Tibial artery (tissue), 4 donors: ENCODE measurements at regions not wholly inside any gene's neighbourhood (a gene's known extent, or its start where the extent isn't known, plus 50 kb on each side); places are given as distances from the start of the nearest gene placed in this dataset.

ENCODE experiments used
- DNase-seq, 2 donors: peaks; one replicate each; pipeline ENCODE4 v3.0.0-alpha.2; 2019
- H3K27ac ChIP-seq, 2 donors: fragments of 200-600 bp; sonication (generic) in 1 of 2; 1 replicate in 1 of 2; 2 replicates in 1 of 2; pipeline ENCODE4 v1.5.1; 2018 to 2019; ENCODE audit warnings: mild to moderate bottlenecking in 1 of 2
- H3K27me3 ChIP-seq, 2 donors: fragments of 200-600 bp; sonication (generic) in 1 of 2; one replicate each; pipeline versions ENCODE4 v1.5.1 to v1.6.0; 2016 to 2019
- H3K36me3 ChIP-seq, 3 donors: fragments of 200-600 bp; sonication (generic) in 2 of 3; one replicate each; pipeline ENCODE4 v1.5.1; 2016 to 2019; ENCODE audit warnings: mild to moderate bottlenecking in 2 of 3
- H3K4me1 ChIP-seq, 4 donors: fragments of 200-600 bp; sonication (generic) in 2 of 4; 1 replicate in 3 of 4; 2 replicates in 1 of 4; pipeline ENCODE4 v1.5.1; 2016 to 2019
- H3K4me3 ChIP-seq, 2 donors: fragments of 200-600 bp; sonication (generic) in 1 of 2; 1 replicate in 1 of 2; 2 replicates in 1 of 2; pipeline ENCODE4 v1.5.1; 2018 to 2019; ENCODE audit warnings: mild to moderate bottlenecking in 2 of 2
- H3K9me3 ChIP-seq, 3 donors: fragments of 200-600 bp; sonication (generic) in 1 of 3; one replicate each; pipeline ENCODE4 v1.5.1; 2016 to 2019
- CTCF ChIP-seq, 2 experiments: fragments of 200-600 bp in 1 of 2; fragments of 450-650 bp in 1 of 2; IDR thresholded peaks; one replicate each; pipeline ENCODE4 v1.5.1; 2017 to 2019; ENCODE audit warnings: antibody characterized with exemption in 2 of 2, mild to moderate bottlenecking in 1 of 2, moderate library complexity in 1 of 2
- intact Hi-C: fragments of 100-400 bp; cut with DNase I; formaldehyde crosslinking; loops from one replicate; pipeline ENCODE4 v1.15.0; 2023; ENCODE audit warnings: low total_unique reads

- no peaks in the 10 kb centered on the region for H3K27me3 ChIP-seq
- H3K36me3 ChIP-seq, result no peaks in the 10 kb centered on the region
- no peak overlapping the region for H3K4me3 ChIP-seq
- no peak for DNase-seq
- no peak for TF ChIP-seq CTCF (IDR thresholded peaks at IDR 0.05)
- no peaks in the 10 kb centered on the region for H3K4me1 ChIP-seq
- no peak overlapping the region for H3K27ac ChIP-seq
- intact Hi-C loops, result no loop called here
- H3K9me3 ChIP-seq, result peaks cover 0 to 10% (median 0%) of the 10 kb centered on the region in 3 donors
These were observed 171.2 kb downstream of the CASP12 start for GRCh38 chr11:104727095-104727494.

GRCh38 chr11:104725796-104726408 is 172.4 kb downstream of the CASP12 start:
- peaks cover 0 to 10% (median 0%) of the 10 kb centered on the region in 3 donors for H3K9me3 ChIP-seq
- no peak overlapping the region for H3K4me3 ChIP-seq
- no peaks in the 10 kb centered on the region for H3K36me3 ChIP-seq
- no peak overlapping the region for H3K27ac ChIP-seq
- no peaks in the 10 kb centered on the region for H3K27me3 ChIP-seq
- TF ChIP-seq CTCF (IDR thresholded peaks at IDR 0.05), result no peak
- intact Hi-C loops, result no loop called here
- no peak for DNase-seq
- H3K4me1 ChIP-seq, result no peaks in the 10 kb centered on the region

- H3K4me1 ChIP-seq, result no peaks in the 10 kb centered on the region
- H3K27ac ChIP-seq, result no peak overlapping the region
- no peaks in the 10 kb centered on the region for H3K27me3 ChIP-seq
- H3K4me3 ChIP-seq, result no peak overlapping the region
- no peak for TF ChIP-seq CTCF (IDR thresholded peaks at IDR 0.05)
- H3K9me3 ChIP-seq, result no peaks in the 10 kb centered on the region
- H3K36me3 ChIP-seq, result no peaks in the 10 kb centered on the region
- DNase-seq, result no peak
- intact Hi-C loops, result no loop called here
These were observed 184.9 kb downstream of the CASP12 start for GRCh38 chr11:104713401-104713800.

GRCh38 chr11:104705490-104706190 is 192.6 kb downstream of the CASP12 start:
- no peak for TF ChIP-seq CTCF (IDR thresholded peaks at IDR 0.05)
- intact Hi-C loops, result no loop called here
- Histone ChIP-seq H3K4me3 (no peak overlapping the region), H3K27me3 (no peaks in the 10 kb centered on the region), H3K27ac (no peak overlapping the region), H3K9me3 (no peaks in the 10 kb centered on the region), H3K36me3 (no peaks in the 10 kb centered on the region), H3K4me1 (no peaks in the 10 kb centered on the region)
- peak; percentile 41 to 55 for DNase-seq

GRCh38 chr11:104704888-104705287 is 193.4 kb downstream of the CASP12 start:
- Histone ChIP-seq H3K36me3 (no peaks in the 10 kb centered on the region), H3K9me3 (no peaks in the 10 kb centered on the region), H3K27me3 (no peaks in the 10 kb centered on the region), H3K27ac (no peak overlapping the region), H3K4me1 (no peaks in the 10 kb centered on the region), H3K4me3 (no peak overlapping the region)
- intact Hi-C loops, result no loop called here
- no peak for TF ChIP-seq CTCF (IDR thresholded peaks at IDR 0.05)
- DNase-seq, result no peak
